Muscle layer of colon (tissue), 2 donors: ENCODE measurements at regions not wholly inside any gene's neighbourhood (a gene's known extent, or its start where the extent isn't known, plus 50 kb on each side); places are given as distances from the start of the nearest gene placed in this dataset.
"Not testable (repeated sequence)": the region's sequence is repeated elsewhere in the genome, so short reads cannot be mapped to it uniquely, and the experiment has no call there.

Experiments
- H3K27ac ChIP-seq: one replicate; pipeline ENCODE4 v1.7.0; 2013; ENCODE audit warnings: low read depth, mild to moderate bottlenecking, low read length, moderate library complexity
- H3K27me3 ChIP-seq, 2 donors: one replicate each; pipeline ENCODE4 v1.7.0; 2013; ENCODE audit warnings: low read length in 2 of 2, mild to moderate bottlenecking in 2 of 2; ENCODE audit not compliant: insufficient read depth in 2 of 2, control insufficient read depth in 1 of 2
- H3K36me3 ChIP-seq: one replicate; pipeline ENCODE4 v1.7.0; 2013; ENCODE audit warnings: mild to moderate bottlenecking, low read length; ENCODE audit not compliant: insufficient read depth
- H3K4me1 ChIP-seq: one replicate; pipeline ENCODE4 v1.7.0; 2013; ENCODE audit warnings: mild to moderate bottlenecking, low read length; ENCODE audit not compliant: insufficient read depth
- H3K4me3 ChIP-seq, 2 donors: one replicate each; pipeline ENCODE4 v1.7.0; 2013; ENCODE audit warnings: low read length in 2 of 2, low read depth in 1 of 2, mild to moderate bottlenecking in 1 of 2, moderate library complexity in 1 of 2
- H3K9ac ChIP-seq: one replicate; pipeline ENCODE4 v1.7.0; 2013; ENCODE audit warnings: low read length
- H3K9me3 ChIP-seq: one replicate; pipeline ENCODE4 v1.7.0; 2013; ENCODE audit warnings: mild to moderate bottlenecking, low read length
- donor health status: abdominal sarcoma.
- donor health status: Adenocarcinoma of cecum.

DNA sequence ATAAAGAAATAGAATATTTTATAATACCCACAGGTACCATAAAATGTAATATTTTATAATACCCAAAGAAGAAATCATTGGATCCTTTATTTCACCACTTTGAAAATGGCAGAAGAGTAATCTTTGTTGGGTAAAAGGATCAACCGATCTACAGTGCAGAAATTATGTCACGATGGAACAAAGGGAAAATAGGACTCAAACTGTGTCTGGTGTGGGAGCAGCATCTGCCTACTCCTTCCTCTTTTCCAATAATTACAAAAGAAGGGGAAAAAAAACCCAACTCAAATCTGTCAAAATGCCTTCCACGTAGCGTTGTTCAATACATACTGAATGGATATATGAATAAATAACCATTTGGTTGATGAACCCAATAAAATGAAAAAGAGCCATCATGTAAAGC, 492.6 kb upstream of the TBL1XR1 start:
- Histone ChIP-seq H3K9ac (no peak overlapping the region), H3K4me3 (no peak overlapping the region), H3K9me3 (no peaks in the 10 kb centered on the region), H3K27ac (no peak overlapping the region), H3K27me3 (no peaks in the 10 kb centered on the region), H3K4me1 (peaks cover 4% of the 10 kb centered on the region), H3K36me3 (no peaks in the 10 kb centered on the region)

DNA sequence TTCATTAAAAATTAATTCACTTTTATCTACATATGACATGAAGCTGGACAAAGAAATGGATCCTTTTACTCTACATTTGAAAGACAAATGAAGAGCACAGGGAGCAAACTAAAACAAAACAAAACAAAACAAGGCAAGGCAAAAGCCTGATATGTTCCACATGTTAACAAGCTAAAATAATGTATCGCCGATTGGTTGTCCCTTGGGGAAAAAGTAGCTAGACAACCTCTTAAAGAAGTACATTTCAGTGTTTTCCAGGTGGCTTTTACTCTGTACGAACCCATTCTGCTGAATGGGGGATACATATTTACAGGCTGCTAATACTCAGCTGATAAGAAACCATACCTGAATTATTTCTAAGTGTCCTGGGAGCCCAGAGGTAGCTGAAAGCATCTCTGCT, 493.0 kb upstream of the TBL1XR1 start:
- no peaks in the 10 kb centered on the region for H3K36me3 ChIP-seq
- no peak overlapping the region for H3K27ac ChIP-seq
- no peaks in the 10 kb centered on the region for H3K27me3 ChIP-seq
- peaks cover 4% of the 10 kb centered on the region for H3K4me1 ChIP-seq
- no peak overlapping the region for H3K4me3 ChIP-seq
- H3K9me3 ChIP-seq = no peaks in the 10 kb centered on the region
- no peak overlapping the region for H3K9ac ChIP-seq

DNA sequence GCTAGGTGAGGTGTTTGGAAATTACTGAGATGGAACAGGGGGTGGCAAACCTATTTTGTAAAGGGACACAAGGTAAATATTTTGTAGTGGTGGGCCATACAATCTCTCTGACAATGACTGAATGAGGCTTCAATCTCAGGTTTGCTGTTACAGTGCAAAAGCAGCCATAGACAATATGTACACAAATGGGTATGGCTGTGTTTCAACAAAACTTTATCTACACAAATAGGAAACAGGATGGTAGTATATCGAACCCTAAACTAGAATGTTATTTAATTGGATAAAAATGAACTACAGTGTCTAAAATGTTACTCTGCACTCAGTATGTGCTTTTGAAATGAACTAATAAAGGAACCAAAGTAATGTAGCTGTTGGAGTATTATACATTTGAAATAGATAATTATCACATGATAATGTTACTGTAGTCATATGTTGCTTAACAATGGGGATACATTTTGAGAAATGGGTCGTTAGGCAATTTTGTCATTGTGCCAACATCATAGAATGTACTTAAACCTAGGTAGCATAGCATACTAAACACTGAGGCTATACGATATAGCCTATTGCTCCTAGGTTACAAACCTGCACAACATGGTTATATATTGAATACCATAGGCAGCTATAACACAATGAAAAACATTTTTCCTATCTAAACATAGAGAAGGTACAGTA, 495.2 kb upstream of the TBL1XR1 start:
- no peak overlapping the region for H3K9ac ChIP-seq
- H3K27ac ChIP-seq = no peak overlapping the region

DNA sequence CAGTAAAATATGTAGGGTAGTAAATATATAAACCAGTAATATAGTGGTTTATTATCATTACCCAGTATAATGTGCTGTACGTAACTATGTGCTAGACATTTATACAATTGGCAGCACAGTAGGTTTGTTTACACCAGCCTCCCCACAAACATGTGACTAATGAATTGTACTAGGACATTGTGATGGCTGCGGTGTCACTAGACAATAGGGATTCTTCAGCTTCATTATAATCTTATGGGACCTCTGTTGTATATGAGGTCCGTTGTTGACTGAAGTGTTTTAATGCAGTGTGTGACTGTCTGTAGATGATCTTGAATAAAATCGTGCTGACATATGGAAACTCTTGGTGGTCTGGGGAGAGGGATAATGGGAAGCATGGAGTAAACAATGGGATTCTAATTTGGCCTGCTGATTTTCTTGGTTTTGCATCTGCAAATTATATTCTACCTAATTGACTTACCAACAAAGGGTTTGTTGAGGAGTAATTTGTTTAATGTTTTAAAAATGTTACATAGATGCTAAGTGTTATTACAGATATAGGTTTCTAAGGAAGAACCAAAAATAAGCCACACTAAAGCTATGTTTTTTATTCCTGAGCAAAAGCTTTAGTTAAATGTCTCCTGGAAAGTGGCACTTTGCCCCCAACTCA, 496.5 kb upstream of the TBL1XR1 start:
- Histone ChIP-seq H3K27me3 (no peaks in the 10 kb centered on the region), H3K4me3 (no peak overlapping the region), H3K36me3 (no peaks in the 10 kb centered on the region), H3K9ac (no peak overlapping the region), H3K9me3 (no peaks in the 10 kb centered on the region), H3K27ac (no peak overlapping the region), H3K4me1 (no peaks in the 10 kb centered on the region)

More for the DNA sequence above, 495.2 kb upstream of the TBL1XR1 start:
- Histone ChIP-seq H3K9me3 (no peaks in the 10 kb centered on the region), H3K27me3 (no peaks in the 10 kb centered on the region), H3K36me3 (no peaks in the 10 kb centered on the region), H3K4me1 (peaks cover 4% of the 10 kb centered on the region), H3K4me3 (no peak overlapping the region)

DNA sequence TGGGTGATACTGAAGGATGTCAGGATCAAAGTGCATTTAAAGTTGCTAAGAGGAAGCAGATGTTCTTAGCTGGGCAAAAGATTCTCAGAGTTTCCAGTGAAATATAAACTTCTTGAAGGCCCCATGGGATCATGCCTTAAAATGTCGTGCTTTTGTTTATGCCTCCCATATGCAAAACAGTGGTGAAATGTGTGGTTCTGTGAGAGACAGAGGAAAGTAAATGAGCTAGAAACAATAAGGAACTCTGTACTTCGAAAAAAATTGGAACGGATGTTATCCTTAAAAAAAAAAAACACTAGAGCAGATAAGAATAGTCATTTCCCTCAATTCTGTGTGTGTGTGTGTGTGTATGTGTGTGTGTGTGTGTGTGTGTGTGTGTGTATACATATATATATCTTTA, 497.0 kb upstream of the TBL1XR1 start:
- Histone ChIP-seq H3K27me3 (no peaks in the 10 kb centered on the region), H3K4me3 (no peak overlapping the region), H3K36me3 (no peaks in the 10 kb centered on the region), H3K27ac (no peak overlapping the region), H3K9me3 (no peaks in the 10 kb centered on the region), H3K9ac (no peak overlapping the region), H3K4me1 (no peaks in the 10 kb centered on the region)

DNA sequence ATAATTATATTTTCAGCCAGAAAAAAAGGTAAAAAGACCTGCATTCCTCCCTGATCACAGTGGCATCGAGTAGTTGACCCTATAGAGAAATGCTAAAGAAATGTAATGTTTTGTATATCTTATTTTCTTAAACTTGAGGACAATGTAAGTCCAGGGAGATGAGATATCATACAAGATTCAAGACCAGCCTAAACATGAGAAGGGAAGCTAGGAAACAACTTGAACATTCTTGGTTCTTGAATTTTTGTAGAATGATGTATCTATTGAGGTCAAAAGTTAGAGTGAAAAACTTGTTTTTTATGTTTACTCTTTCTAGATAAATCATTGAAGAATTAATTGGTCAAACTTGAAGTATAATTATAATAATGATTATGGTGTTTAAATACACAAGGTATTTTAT, 497.7 kb upstream of the TBL1XR1 start:
- no peaks in the 10 kb centered on the region for H3K9me3 ChIP-seq
- no peak overlapping the region for H3K9ac ChIP-seq
- H3K27ac ChIP-seq = no peak overlapping the region
- no peak overlapping the region for H3K4me3 ChIP-seq
- no peaks in the 10 kb centered on the region for H3K27me3 ChIP-seq
- H3K36me3 ChIP-seq = no peaks in the 10 kb centered on the region
- no peaks in the 10 kb centered on the region for H3K4me1 ChIP-seq

DNA sequence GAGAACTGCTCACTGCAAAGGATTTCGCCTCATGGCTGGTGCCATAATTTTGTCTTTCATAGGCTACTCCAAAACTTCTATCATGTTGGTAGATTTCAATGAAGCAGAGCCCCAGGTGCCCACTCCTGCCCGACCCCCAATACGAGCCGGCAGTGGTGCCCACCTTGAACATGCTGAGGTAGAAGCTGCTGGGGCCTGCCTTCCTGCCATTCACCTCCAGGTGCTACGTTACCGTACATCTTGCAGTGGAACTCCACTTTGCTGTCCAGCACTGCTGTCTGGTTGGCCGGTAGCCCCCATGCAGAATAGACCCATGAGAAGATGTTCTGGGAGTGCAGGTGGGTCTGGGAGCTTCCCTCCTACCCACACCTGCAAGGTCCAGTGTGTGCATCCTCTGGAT, 502.8 kb upstream of the TBL1XR1 start:
- no peaks in the 10 kb centered on the region for H3K4me1 ChIP-seq
- no peaks in the 10 kb centered on the region for H3K27me3 ChIP-seq
- no peaks in the 10 kb centered on the region for H3K36me3 ChIP-seq
- H3K27ac ChIP-seq = no peak overlapping the region
- H3K9ac ChIP-seq = no peak overlapping the region
- no peaks in the 10 kb centered on the region for H3K9me3 ChIP-seq
- no peak overlapping the region for H3K4me3 ChIP-seq

DNA sequence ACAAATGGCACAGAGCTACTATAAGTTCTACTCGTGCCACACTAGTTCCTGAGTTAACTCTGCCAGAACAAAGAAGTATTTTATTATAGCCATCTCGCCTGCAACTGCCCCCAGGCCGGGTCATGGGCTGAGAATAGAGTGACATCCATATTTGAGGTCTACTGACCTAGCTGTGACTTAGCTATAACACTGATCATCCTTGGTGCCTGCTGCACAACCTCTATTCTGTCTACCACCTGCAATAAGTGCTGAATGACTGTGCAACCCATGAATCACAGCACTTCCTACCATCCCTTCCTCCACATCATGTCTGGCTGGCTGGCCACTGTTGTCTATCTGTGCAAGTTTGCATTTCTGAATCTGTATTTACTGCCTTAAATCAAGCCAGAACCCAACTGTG, 506.5 kb upstream of the TBL1XR1 start:
- Histone ChIP-seq H3K4me1 (peaks cover 14% of the 10 kb centered on the region), H3K27me3 (no peaks in the 10 kb centered on the region), H3K27ac (no peak overlapping the region), H3K9ac (no peak overlapping the region), H3K4me3 (no peak overlapping the region), H3K9me3 (no peaks in the 10 kb centered on the region), H3K36me3 (no peaks in the 10 kb centered on the region)

DNA sequence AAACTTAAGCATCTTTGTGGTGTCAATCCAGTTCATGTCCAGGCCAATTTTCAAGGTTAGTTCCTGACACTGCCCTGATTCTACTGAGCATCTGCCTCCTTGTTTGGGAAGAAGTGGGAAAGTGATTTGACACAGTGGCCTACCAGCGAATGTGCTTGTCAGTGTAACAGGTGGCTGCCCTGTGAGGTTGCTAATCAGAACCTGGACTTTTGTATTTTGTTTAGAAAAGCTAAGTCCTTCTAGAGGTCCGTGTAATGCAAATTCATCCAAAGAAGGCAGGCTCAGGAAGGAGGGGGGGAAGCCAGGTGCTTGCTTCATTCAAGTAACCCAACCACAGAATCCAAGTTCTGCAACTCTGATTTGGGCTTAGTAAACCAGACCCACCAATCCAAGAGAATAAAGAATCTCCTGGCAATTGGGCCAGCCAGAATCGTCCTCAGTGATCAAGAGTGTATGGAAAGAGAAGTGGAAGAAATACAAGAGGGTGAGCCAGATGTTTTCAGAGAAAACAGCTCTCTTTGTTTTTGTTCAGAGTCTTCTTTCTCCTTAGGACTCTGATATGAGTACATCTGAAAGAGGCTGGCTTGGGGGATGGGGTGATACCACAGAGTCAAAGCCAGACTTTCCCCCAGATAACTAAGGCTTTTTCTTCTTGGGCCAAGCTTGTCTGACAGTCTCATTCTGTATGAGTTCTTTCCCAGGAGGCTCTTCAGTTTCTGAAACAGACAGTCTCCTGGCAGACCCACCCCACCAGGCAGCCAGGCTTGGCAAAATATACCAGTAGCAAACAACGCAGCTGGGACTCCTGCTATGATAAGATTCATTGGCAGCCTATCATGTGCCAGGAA, 508.9 kb upstream of the TBL1XR1 start:
- H3K4me1 ChIP-seq = peaks cover 19% of the 10 kb centered on the region
- no peaks in the 10 kb centered on the region for H3K27me3 ChIP-seq
- H3K4me3 ChIP-seq = no peak overlapping the region
- no peak overlapping the region for H3K9ac ChIP-seq
- H3K36me3 ChIP-seq = no peaks in the 10 kb centered on the region
- H3K27ac ChIP-seq = no peak overlapping the region
- no peaks in the 10 kb centered on the region for H3K9me3 ChIP-seq

DNA sequence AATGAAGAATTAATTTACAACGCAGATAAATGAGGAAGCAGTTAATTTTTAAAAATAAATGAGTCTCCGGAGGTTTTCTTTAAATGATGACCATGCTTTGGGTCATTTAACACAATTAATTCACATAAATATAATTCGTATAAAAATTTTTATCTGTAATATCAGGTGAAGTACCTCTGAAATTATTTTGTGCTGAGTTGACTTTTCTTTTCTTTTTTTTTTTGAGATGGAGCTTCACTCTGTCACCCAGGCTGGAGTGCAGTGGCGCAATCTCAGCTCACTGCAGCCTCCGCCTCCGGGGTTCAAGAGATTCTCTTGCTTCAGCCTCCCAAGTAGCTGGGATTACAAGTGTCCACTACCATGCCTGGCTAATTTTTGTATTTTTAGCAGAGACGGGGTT, 512.2 kb upstream of the TBL1XR1 start:
- not testable (repeated sequence) for H3K27me3 ChIP-seq, H3K9ac ChIP-seq, H3K27ac ChIP-seq, H3K36me3 ChIP-seq, H3K9me3 ChIP-seq, H3K4me3 ChIP-seq
- H3K4me1 ChIP-seq = peaks cover 31% of the 10 kb centered on the region

DNA sequence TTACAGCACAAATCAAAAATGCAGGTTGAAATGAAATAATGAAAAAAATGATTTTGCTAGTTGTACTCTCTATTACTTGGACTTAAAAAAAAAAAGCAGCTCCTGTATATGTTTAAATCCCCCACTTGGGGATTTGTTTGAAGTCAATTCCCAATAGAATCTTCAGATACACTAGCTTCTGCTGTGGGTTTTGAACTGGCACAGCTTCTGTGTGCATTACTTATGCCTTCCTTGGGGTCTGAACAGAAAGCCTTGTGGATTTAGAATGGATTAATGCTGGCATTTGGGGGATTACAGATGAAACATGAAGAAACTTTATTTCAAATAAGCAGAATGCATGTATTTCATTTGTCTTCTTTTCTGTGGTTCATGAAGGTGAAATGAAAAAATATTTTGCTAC, 513.2 kb upstream of the TBL1XR1 start:
- Histone ChIP-seq H3K36me3 (no peaks in the 10 kb centered on the region), H3K9ac (no peak overlapping the region), H3K27ac (no peak overlapping the region), H3K9me3 (no peaks in the 10 kb centered on the region), H3K4me3 (no peak overlapping the region), H3K27me3 (no peaks in the 10 kb centered on the region), H3K4me1 (peaks cover 38% of the 10 kb centered on the region)
